ENCODE measurements at regions not wholly inside any gene's neighbourhood (a gene's known extent, or its start where the extent isn't known, plus 50 kb on each side); places are given as distances from the start of the nearest gene placed in this dataset.

DNA sequence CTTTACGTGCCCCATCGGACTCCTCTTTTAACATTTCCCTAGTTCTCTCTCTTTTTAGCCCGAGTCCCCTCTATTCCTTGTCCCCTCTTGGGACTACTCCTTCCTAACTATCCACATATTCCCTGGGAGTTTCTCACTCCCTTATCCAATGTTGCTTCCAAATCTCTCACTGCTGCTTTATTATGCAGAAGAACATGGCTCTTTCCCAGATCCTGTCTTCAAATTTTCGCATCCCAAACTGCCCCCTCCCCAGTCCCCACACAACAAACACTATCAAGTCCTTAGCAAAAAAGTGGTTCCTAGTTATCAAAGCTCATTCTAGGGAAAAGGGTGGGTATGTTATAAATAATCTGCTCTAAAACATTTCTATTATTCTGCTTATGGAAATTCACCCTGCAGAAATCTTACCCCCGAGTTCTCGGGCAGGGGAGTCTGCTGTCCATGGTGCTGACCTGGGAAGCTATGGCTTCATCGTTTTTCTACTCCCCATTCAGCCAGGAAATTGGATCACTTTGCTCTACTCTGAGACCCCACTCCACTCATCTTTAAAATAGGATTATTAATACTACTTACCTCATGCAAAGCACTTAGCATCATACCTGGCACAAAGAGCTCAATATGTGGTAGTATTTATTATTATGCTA lies 393.5 kb downstream of the BUD13 start (continued):
- TF ChIP-seq CENPX (CRISPR knock-in tag; IDR thresholded peaks at IDR 0.05) (no peak), KLF15 (CRISPR knock-in tag; IDR thresholded peaks at IDR 0.05; ENCODE audit: borderline replicate concordance) (peak; percentile 47; the same call in 1 of the 2 replicates), ZNF136 (CRISPR knock-in tag; IDR thresholded peaks at IDR 0.05; ENCODE audit: low read depth) (no peak), NFE2L2 (IDR thresholded peaks at IDR 0.05; ENCODE audit: low read length) (no peak), TBP (CRISPR knock-in tag; IDR thresholded peaks at IDR 0.05) (no peak), MIXL1 (CRISPR knock-in tag; IDR thresholded peaks at IDR 0.05) (peak; percentile 58; the same call in 1 of the 2 replicates), MZF1 (CRISPR knock-in tag; IDR thresholded peaks at IDR 0.05; ENCODE audit: borderline replicate concordance) (no peak), ZNF776 (CRISPR knock-in tag; IDR thresholded peaks at IDR 0.05) (no peak), SOX13 (IDR thresholded peaks at IDR 0.05) (no peak), SOX13 (CRISPR knock-in tag; conservative IDR thresholded peaks at IDR 0.05 in 1 of 2, IDR thresholded peaks at IDR 0.05 in 1 of 2) (peak in 1 of 2 experiments; percentile 40; a peak in 2 of 4 replicates), ZNF264 (CRISPR knock-in tag; IDR thresholded peaks at IDR 0.05) (no peak), XBP1 (CRISPR knock-in tag; IDR thresholded peaks at IDR 0.05) (no peak), ZNF773 (CRISPR knock-in tag; IDR thresholded peaks at IDR 0.05; ENCODE audit: borderline replicate concordance) (no peak), ZNF331 (CRISPR knock-in tag; IDR thresholded peaks at IDR 0.05) (peak; percentile 78), ONECUT2 (CRISPR knock-in tag; IDR thresholded peaks at IDR 0.05) (no peak), ZNF10 (CRISPR knock-in tag; IDR thresholded peaks at IDR 0.05; ENCODE audit: borderline replicate concordance, low read depth) (no peak)
- TF ChIP-seq, protein P1, sequence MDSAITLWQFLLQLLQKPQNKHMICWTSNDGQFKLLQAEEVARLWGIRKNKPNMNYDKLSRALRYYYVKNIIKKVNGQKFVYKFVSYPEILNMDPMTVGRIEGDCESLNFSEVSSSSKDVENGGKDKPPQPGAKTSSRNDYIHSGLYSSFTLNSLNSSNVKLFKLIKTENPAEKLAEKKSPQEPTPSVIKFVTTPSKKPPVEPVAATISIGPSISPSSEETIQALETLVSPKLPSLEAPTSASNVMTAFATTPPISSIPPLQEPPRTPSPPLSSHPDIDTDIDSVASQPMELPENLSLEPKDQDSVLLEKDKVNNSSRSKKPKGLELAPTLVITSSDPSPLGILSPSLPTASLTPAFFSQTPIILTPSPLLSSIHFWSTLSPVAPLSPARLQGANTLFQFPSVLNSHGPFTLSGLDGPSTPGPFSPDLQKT (CRISPR knock-in tag; IDR thresholded peaks at IDR 0.05; ENCODE audit: borderline replicate concordance) = no peak
- TF ChIP-seq, protein P2, sequence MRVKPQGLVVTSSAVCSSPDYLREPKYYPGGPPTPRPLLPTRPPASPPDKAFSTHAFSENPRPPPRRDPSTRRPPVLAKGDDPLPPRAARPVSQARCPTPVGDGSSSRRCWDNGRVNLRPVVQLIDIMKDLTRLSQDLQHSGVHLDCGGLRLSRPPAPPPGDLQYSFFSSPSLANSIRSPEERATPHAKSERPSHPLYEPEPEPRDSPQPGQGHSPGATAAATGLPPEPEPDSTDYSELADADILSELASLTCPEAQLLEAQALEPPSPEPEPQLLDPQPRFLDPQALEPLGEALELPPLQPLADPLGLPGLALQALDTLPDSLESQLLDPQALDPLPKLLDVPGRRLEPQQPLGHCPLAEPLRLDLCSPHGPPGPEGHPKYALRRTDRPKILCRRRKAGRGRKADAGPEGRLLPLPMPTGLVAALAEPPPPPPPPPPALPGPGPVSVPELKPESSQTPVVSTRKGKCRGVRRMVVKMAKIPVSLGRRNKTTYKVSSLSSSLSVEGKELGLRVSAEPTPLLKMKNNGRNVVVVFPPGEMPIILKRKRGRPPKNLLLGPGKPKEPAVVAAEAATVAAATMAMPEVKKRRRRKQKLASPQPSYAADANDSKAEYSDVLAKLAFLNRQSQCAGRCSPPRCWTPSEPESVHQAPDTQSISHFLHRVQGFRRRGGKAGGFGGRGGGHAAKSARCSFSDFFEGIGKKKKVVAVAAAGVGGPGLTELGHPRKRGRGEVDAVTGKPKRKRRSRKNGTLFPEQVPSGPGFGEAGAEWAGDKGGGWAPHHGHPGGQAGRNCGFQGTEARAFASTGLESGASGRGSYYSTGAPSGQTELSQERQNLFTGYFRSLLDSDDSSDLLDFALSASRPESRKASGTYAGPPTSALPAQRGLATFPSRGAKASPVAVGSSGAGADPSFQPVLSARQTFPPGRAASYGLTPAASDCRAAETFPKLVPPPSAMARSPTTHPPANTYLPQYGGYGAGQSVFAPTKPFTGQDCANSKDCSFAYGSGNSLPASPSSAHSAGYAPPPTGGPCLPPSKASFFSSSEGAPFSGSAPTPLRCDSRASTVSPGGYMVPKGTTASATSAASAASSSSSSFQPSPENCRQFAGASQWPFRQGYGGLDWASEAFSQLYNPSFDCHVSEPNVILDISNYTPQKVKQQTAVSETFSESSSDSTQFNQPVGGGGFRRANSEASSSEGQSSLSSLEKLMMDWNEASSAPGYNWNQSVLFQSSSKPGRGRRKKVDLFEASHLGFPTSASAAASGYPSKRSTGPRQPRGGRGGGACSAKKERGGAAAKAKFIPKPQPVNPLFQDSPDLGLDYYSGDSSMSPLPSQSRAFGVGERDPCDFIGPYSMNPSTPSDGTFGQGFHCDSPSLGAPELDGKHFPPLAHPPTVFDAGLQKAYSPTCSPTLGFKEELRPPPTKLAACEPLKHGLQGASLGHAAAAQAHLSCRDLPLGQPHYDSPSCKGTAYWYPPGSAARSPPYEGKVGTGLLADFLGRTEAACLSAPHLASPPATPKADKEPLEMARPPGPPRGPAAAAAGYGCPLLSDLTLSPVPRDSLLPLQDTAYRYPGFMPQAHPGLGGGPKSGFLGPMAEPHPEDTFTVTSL (CRISPR knock-in tag; IDR thresholded peaks at IDR 0.05; ENCODE audit: borderline replicate concordance) = peak; percentile 18; the same call in 1 of the 2 replicates
- TF ChIP-seq, protein P3, sequence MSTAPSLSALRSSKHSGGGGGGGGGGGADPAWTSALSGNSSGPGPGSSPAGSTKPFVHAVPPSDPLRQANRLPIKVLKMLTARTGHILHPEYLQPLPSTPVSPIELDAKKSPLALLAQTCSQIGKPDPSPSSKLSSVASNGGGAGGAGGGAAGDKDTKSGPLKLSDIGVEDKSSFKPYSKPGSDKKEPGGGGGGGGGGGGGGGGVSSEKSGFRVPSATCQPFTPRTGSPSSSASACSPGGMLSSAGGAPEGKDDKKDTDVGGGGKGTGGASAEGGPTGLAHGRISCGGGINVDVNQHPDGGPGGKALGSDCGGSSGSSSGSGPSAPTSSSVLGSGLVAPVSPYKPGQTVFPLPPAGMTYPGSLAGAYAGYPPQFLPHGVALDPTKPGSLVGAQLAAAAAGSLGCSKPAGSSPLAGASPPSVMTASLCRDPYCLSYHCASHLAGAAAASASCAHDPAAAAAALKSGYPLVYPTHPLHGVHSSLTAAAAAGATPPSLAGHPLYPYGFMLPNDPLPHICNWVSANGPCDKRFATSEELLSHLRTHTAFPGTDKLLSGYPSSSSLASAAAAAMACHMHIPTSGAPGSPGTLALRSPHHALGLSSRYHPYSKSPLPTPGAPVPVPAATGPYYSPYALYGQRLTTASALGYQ (CRISPR knock-in tag; IDR thresholded peaks at IDR 0.05) = peak; percentile 39; the same call in 1 of the 2 replicates
- TF ChIP-seq, protein P4, sequence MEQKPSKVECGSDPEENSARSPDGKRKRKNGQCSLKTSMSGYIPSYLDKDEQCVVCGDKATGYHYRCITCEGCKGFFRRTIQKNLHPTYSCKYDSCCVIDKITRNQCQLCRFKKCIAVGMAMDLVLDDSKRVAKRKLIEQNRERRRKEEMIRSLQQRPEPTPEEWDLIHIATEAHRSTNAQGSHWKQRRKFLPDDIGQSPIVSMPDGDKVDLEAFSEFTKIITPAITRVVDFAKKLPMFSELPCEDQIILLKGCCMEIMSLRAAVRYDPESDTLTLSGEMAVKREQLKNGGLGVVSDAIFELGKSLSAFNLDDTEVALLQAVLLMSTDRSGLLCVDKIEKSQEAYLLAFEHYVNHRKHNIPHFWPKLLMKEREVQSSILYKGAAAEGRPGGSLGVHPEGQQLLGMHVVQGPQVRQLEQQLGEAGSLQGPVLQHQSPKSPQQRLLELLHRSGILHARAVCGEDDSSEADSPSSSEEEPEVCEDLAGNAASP (CRISPR knock-in tag; IDR thresholded peaks at IDR 0.05; ENCODE audit: borderline replicate concordance) = peak; percentile 73; the same call in 1 of the 2 replicates

Data from HepG2 (cell line).